GM12892 (cell line): ENCODE measurements at regions not wholly inside any gene's neighbourhood (a gene's known extent, or its start where the extent isn't known, plus 50 kb on each side); places are given as distances from the start of the nearest gene placed in this dataset.

ENCODE experiments used
- POLR2A ChIP-seq: IDR thresholded peaks from 2 replicates; pipeline ENCODE4 v1.6.1; 2011; ENCODE audit warnings: low read depth, low read length, control low read depth
- TAF1 ChIP-seq: IDR thresholded peaks from 2 replicates; pipeline ENCODE4 v1.6.1; 2011; ENCODE audit warnings: low read depth, mild to moderate bottlenecking, control low read depth, low read length, borderline replicate concordance

DNA sequence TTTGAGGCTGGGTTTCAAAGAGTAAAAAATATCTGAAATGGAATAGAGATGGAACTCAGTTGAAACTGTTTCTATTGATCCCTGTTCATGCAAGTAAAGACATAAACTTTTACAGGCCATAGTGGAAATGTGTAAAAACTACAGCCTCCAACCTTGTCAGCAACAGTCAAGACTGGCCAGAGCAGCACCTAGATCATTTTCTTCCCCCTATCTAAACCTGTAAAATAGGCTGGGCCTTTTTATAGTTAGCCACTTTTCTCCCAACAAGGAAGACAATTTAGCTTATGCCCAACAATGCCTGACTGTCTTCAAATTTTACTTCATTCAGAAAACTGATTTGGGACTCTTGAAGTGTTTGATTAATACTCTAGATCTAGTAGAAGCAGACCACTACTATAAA, 91.5 kb upstream of the CMC1 start:
- TF ChIP-seq POLR2A: no peak
- TF ChIP-seq TAF1: no peak
